HL-60/S4 (cell line): ENCODE measurements at regions not wholly inside any gene's neighbourhood (a gene's known extent, or its start where the extent isn't known, plus 50 kb on each side); places are given as distances from the start of the nearest gene placed in this dataset.

Experiments used
- in situ Hi-C: fragments of 300-500 bp; cut with MboI; formaldehyde crosslinking; loops from 2 replicates; pipeline ENCODE4 v1.14.3; 2022; ENCODE audit warnings: low sequenced_read_pairs

- in situ Hi-C loops: no loop called here
Observed at GRCh38 chr6:44603044-44603686, 215.7 kb downstream of the CDC5L start.

- in situ Hi-C loops: no loop called here
Observed at GRCh38 chr6:44606504-44606903, 219.0 kb downstream of the CDC5L start.

- in situ Hi-C loops: no loop called here
Observed at GRCh38 chr6:44606976-44607375, 219.5 kb downstream of the CDC5L start.

GRCh38 chr6:44608175-44608574 lies 220.7 kb downstream of the CDC5L start:
- in situ Hi-C loops: no loop called here

GRCh38 chr6:44609051-44609612 lies 221.6 kb downstream of the CDC5L start:
- in situ Hi-C loops: no loop called here

- in situ Hi-C loops: no loop called here
Observed at GRCh38 chr6:44614396-44614795, 226.9 kb downstream of the CDC5L start.

- in situ Hi-C loops: no loop called here
Observed at GRCh38 chr6:44615621-44616020, 228.1 kb downstream of the CDC5L start.

GRCh38 chr6:44617416-44617815 lies 229.9 kb downstream of the CDC5L start:
- in situ Hi-C loops: no loop called here

- in situ Hi-C loops: no loop called here
Observed at GRCh38 chr6:44618371-44618770, 230.9 kb downstream of the CDC5L start.

GRCh38 chr6:44620922-44621321 lies 233.4 kb downstream of the CDC5L start:
- in situ Hi-C loops: no loop called here

GRCh38 chr6:44621846-44622245 lies 234.3 kb downstream of the CDC5L start:
- in situ Hi-C loops: no loop called here

GRCh38 chr6:44622555-44622954 lies 235.0 kb downstream of the CDC5L start:
- in situ Hi-C loops: no loop called here

GRCh38 chr6:44622956-44623355 lies 235.4 kb downstream of the CDC5L start:
- in situ Hi-C loops: no loop called here

- in situ Hi-C loops: no loop called here
Observed at GRCh38 chr6:44624226-44624625, 236.7 kb downstream of the CDC5L start.

GRCh38 chr6:44624936-44625573 lies 237.5 kb downstream of the CDC5L start:
- in situ Hi-C loops: loop anchor here (25.0 kb wide), 1 partner anchor 1087 kb away; no protein-coding TSS in a partner anchor

- in situ Hi-C loops: loop anchor here (25.0 kb wide), 1 partner anchor 1086 kb away; no protein-coding TSS in a partner anchor
Observed at GRCh38 chr6:44625996-44626395, 238.5 kb downstream of the CDC5L start.

- in situ Hi-C loops: loop anchor here (25.0 kb wide), 1 partner anchor 1086 kb away; no protein-coding TSS in a partner anchor
Observed at GRCh38 chr6:44626616-44627015, 239.1 kb downstream of the CDC5L start.

GRCh38 chr6:44627091-44627882 lies 239.8 kb downstream of the CDC5L start:
- in situ Hi-C loops: loop anchor here (25.0 kb wide), 1 partner anchor 1085 kb away; no protein-coding TSS in a partner anchor

- in situ Hi-C loops: loop anchor here (25.0 kb wide), 1 partner anchor 1084 kb away; no protein-coding TSS in a partner anchor
Observed at GRCh38 chr6:44627883-44628271, 240.4 kb downstream of the CDC5L start.

GRCh38 chr6:44628347-44628746 lies 240.8 kb downstream of the CDC5L start:
- in situ Hi-C loops: loop anchor here (25.0 kb wide), 1 partner anchor 1084 kb away; no protein-coding TSS in a partner anchor

GRCh38 chr6:44629636-44630035 lies 242.1 kb downstream of the CDC5L start:
- in situ Hi-C loops: loop anchor here (25.0 kb wide), 1 partner anchor 1083 kb away; no protein-coding TSS in a partner anchor
